Muscle layer of colon (tissue), 2 donors: ENCODE measurements at regions not wholly inside any gene's neighbourhood (a gene's known extent, or its start where the extent isn't known, plus 50 kb on each side); places are given as distances from the start of the nearest gene placed in this dataset.

Experiments used
- H3K27ac ChIP-seq: one replicate; pipeline ENCODE4 v1.7.0; 2013; ENCODE audit warnings: low read depth, mild to moderate bottlenecking, low read length, moderate library complexity
- H3K27me3 ChIP-seq, 2 donors: one replicate each; pipeline ENCODE4 v1.7.0; 2013; ENCODE audit warnings: low read length in 2 of 2, mild to moderate bottlenecking in 2 of 2; ENCODE audit not compliant: insufficient read depth in 2 of 2, control insufficient read depth in 1 of 2
- H3K36me3 ChIP-seq: one replicate; pipeline ENCODE4 v1.7.0; 2013; ENCODE audit warnings: mild to moderate bottlenecking, low read length; ENCODE audit not compliant: insufficient read depth
- H3K4me1 ChIP-seq: one replicate; pipeline ENCODE4 v1.7.0; 2013; ENCODE audit warnings: mild to moderate bottlenecking, low read length; ENCODE audit not compliant: insufficient read depth
- H3K4me3 ChIP-seq, 2 donors: one replicate each; pipeline ENCODE4 v1.7.0; 2013; ENCODE audit warnings: low read length in 2 of 2, low read depth in 1 of 2, mild to moderate bottlenecking in 1 of 2, moderate library complexity in 1 of 2
- H3K9ac ChIP-seq: one replicate; pipeline ENCODE4 v1.7.0; 2013; ENCODE audit warnings: low read length
- H3K9me3 ChIP-seq: one replicate; pipeline ENCODE4 v1.7.0; 2013; ENCODE audit warnings: mild to moderate bottlenecking, low read length
- donor health status: abdominal sarcoma.
- donor health status: Adenocarcinoma of cecum.

DNA sequence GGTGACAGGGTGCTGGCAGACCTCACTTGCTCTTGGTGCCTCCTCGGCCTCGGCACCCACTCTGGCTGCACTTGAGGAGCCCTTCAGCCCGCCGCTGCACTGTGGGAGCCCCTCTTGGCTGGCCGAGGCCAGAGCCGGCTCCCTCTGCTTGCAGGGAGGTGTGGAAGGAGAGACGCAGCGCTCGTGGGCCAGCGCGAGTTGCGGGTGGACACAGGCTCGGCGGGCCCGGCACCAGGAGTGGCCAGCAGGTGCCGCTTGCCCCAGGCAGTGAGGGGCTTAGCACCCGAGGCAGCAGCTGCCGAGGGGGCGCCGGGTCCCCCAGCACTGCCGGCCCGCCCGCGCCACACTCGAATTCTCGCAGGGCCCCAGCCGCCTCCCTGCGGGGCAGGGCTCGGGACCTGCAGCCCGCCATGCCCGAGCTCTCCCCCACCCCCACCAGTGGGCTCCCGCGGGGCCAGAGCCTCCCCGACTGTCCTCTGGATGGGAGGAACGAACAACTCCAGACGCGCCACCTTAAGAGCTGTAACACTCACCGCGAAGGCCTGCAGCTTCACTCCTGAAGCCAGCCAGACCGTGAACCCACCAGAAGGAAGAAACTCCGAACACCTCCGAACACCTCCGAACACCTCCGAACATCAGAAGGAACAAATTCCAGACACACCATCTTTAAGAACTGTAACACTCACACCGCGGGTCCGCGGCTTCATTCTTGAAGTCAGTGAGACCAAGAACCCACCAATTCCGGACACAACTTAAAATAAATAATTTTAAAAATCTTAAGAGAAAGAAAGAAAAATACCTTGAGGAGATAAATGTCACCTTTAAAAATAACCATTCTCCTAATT lies 311.1 kb upstream of the SLC7A11 start:
- Histone ChIP-seq H3K4me1 (no peaks in the 10 kb centered on the region), H3K9me3 (no peaks in the 10 kb centered on the region), H3K36me3 (no peaks in the 10 kb centered on the region)

DNA sequence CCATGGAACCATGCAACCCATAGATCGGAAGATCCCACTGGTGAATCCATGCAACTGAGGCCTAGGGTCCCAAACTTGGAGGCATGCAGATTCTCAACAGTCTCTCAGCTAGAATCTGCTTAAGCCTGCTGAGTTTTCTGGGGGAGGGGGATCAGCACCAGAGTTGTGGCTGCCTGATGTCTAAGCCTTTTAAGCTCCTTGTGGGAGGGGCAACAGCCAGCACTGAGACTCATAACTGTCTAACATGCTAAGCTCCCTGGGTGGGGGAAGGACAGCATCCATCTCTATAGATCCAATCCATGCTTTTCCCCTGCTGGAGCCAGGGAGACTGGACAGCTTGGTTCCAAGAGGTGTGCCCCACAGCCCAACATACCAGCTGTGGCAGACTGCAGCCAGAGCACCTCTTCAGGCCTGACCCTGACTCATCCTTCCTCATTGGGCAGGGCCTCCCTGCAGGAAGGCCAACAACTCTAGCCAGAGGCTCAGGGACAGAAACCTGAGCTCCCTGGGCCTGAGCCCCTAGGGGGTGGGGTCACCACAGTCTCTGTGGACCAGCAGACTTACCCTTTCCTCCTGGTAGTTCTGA lies 300.1 kb upstream of the SLC7A11 start:
- no peaks in the 10 kb centered on the region for H3K27me3 ChIP-seq

More for the DNA sequence above, 311.1 kb upstream of the SLC7A11 start:
- Histone ChIP-seq H3K27ac (no peak overlapping the region), H3K4me3 (no peak overlapping the region), H3K9ac (no peak overlapping the region), H3K27me3 (no peaks in the 10 kb centered on the region)

DNA sequence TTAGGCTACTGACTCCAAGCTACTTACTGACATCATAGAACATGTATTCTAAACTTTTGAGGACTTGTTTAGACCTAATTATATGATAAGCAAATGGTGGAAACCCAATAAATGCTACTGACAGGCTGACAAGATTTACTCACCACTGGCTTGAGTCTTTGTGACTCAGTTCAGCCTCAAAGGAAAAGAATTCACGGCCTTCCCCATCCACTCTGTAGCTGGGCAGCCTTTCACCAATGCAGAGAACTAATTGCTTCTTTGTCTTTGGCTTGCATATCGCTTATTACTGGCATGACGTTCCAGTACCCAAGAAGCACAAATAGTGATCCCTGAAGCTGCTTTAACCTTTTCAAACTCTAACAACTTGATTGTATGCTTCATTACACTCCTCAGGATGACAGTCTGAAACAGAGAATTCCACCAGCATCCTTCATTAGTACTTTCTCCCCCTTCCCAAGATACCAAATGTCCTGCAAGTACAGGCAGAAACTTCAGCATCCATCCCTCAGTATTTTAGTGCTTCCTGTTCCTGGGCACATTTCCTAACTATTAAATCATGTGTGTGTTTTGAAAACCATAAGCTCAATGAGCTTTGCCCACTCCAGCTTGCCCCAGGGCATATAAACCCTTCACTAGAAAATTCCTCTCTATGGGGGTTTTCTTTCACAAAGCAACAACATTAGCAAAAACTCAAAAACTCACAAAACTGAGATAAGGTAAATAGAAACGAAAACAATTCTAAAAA lies 298.1 kb upstream of the SLC7A11 start:
- Histone ChIP-seq H3K27ac (no peak overlapping the region), H3K9me3 (no peaks in the 10 kb centered on the region), H3K36me3 (no peaks in the 10 kb centered on the region), H3K9ac (no peak overlapping the region), H3K4me3 (no peak overlapping the region), H3K4me1 (no peaks in the 10 kb centered on the region), H3K27me3 (no peaks in the 10 kb centered on the region)

More for the DNA sequence above, 300.1 kb upstream of the SLC7A11 start:
- no peaks in the 10 kb centered on the region for H3K4me1 ChIP-seq
- H3K36me3 ChIP-seq, result no peaks in the 10 kb centered on the region
- H3K9ac ChIP-seq, result no peak overlapping the region
- no peak overlapping the region for H3K4me3 ChIP-seq
- no peaks in the 10 kb centered on the region for H3K9me3 ChIP-seq
- H3K27ac ChIP-seq, result no peak overlapping the region

DNA sequence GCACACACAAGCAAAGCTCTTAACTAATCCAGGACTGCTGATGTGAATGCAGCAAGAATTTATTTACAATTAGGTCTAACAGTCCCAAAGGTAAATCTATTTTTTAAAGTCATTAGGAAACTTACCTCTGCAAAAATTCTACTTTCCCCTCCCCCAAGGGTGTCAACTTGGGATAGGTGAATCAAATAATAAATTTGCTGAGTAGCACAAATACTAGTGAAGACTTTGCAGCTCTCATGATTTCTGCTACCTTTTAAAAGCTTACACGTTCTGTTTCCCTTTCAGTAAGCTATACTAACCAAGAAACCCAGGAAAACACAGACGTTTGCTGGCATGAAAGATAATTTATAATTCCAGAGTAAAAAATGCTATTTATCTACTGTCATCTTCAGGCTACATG lies 296.6 kb upstream of the SLC7A11 start:
- Histone ChIP-seq H3K27me3 (no peaks in the 10 kb centered on the region), H3K36me3 (no peaks in the 10 kb centered on the region), H3K4me1 (no peaks in the 10 kb centered on the region), H3K4me3 (no peak overlapping the region), H3K9ac (no peak overlapping the region), H3K9me3 (no peaks in the 10 kb centered on the region), H3K27ac (no peak overlapping the region)

DNA sequence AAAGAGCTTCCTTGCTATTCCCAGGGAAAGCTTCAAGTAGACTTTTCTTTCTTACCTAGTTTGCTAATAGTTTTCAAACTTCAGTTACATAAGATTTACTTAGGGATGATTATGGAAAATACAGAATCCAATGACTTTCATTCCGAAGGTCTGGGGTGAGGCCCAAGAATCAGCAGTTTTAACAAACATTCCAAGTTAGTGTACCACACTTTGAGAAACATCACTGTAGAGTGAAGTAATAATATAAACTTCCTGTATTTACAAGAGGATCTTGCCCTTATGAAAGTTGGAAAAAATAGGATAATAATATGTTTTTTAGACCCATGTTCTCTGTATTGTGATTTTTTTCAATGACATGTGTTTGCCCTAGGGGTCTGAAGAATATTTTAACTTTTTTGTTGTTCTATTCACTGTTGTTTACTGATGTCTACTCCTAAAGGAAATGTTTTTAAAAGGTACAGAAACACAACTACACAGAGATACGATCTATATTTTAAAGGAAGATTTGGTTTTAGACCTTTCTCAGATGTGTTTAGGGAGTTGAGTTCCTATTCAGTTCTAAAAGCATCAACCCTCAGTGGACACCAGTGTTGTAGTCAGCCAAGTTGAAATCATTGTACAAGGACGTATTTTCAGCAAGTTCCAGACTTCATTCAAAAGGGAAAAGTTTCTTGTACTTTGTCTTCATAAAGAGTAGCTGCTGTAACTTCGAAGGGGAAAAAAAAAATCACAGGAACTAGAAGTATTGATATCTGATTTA lies 295.8 kb upstream of the SLC7A11 start:
- Histone ChIP-seq H3K4me3 (no peak overlapping the region), H3K9me3 (no peaks in the 10 kb centered on the region), H3K4me1 (no peaks in the 10 kb centered on the region), H3K27me3 (no peaks in the 10 kb centered on the region), H3K9ac (no peak overlapping the region), H3K27ac (no peak overlapping the region), H3K36me3 (no peaks in the 10 kb centered on the region)

DNA sequence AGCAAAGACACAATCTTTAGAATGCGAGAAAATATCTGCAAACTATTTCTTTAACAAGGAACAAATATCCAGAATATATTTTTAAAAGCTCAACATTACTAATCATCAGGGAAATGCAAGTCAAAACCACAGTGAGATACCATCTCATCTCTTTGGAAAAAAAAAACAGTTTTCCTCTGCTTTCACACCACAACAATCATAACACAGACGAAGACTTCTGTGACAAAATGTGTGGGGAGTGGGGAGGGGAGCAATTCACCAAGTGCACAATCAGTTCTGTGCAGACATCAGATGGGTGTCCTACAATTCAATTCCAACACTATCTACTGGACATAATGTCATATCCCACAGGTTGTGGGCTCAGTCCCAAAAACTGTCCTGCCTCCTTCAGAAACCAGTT lies 293.2 kb upstream of the SLC7A11 start:
- no peak overlapping the region for H3K4me3 ChIP-seq
- no peaks in the 10 kb centered on the region for H3K9me3 ChIP-seq

DNA sequence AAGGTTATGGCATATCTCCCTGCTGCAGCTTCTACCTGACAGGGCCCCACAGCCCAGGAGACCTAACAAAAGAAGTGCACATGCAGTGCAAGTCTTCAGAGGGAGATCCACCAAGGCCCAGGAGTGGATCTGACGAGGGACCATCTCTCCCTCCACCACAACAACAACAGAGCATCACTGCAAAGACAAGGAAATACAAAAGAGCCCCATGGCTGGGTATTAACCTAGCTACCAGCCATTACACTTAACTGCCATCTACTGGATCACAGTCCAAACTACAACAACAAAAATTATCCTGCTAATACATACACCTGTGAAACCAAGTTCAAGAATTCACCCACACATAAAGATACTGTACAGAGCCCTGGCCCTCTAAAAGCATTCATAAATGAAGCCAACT lies 280.2 kb upstream of the SLC7A11 start:
- Histone ChIP-seq H3K9me3 (no peaks in the 10 kb centered on the region), H3K27ac (no peak overlapping the region), H3K4me1 (no peaks in the 10 kb centered on the region), H3K27me3 (no peaks in the 10 kb centered on the region), H3K9ac (no peak overlapping the region), H3K36me3 (no peaks in the 10 kb centered on the region), H3K4me3 (no peak overlapping the region)

More for the DNA sequence above, 293.2 kb upstream of the SLC7A11 start:
- no peaks in the 10 kb centered on the region for H3K36me3 ChIP-seq
- H3K9ac ChIP-seq, result no peak overlapping the region
- H3K4me1 ChIP-seq, result no peaks in the 10 kb centered on the region
- no peaks in the 10 kb centered on the region for H3K27me3 ChIP-seq
- no peak overlapping the region for H3K27ac ChIP-seq

DNA sequence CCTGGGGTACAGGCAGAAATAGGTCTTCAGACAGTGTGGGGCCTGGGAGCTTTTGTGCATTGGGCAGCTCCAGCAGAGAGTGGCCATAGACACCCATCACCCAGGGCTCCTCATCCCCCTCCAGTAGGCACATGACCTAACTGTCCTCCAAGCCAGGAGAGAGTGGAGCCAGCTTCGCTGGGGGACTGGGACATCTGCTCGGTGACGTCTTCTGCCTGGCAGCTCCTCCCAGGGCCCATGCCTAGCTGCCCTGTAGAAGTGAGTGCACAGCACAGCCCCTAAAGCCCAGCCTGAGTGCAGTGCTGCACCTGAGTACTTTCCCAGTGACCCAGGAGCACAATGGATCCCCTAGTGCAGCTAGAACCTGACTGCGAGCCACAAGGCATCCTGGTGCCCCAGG lies 279.7 kb upstream of the SLC7A11 start:
- Histone ChIP-seq H3K27ac (no peak overlapping the region), H3K27me3 (no peaks in the 10 kb centered on the region), H3K4me1 (no peaks in the 10 kb centered on the region), H3K9me3 (no peaks in the 10 kb centered on the region), H3K36me3 (no peaks in the 10 kb centered on the region), H3K4me3 (no peak overlapping the region), H3K9ac (no peak overlapping the region)

DNA sequence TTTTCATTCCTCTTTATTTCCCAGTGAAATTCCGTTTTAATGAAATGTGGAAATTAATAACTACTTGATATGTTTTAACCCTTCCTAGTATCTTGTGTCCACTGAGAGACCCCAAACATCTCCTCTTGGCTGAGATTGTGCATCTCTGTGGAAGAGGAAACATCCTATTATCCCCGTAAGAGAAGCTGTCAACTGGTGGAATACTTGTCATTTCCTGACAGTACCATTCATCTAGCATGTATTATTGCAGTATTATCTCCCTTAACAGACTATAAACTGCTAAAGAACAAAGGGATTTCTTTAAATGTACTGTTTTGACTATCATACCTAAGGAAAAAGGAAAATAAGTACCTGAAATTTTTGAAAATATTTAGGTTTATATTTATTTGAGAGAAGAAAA lies 277.3 kb upstream of the SLC7A11 start:
- Histone ChIP-seq H3K9ac (no peak overlapping the region), H3K36me3 (no peaks in the 10 kb centered on the region), H3K27ac (no peak overlapping the region), H3K4me1 (no peaks in the 10 kb centered on the region), H3K4me3 (no peak overlapping the region), H3K27me3 (no peaks in the 10 kb centered on the region), H3K9me3 (no peaks in the 10 kb centered on the region)

DNA sequence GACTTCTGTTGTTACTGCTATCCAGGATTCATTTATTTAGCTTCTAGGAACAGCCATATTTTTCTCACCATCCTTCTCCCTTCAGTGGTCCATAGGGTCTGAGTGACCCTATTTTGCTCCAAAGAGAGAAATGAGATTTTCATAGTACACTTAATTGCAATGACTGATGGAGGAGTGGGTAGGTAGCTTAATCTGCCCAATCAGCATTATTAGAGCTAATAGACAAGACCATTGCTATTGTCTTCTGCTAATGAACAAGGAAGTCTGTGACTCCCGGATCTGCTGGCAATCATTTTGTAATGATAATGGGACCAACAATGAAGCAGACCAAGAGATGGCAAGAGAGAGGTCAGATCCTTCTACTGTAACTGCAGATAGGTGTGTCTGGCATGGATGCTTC lies 271.4 kb upstream of the SLC7A11 start:
- Histone ChIP-seq H3K4me1 (no peaks in the 10 kb centered on the region), H3K27me3 (no peaks in the 10 kb centered on the region), H3K9me3 (no peaks in the 10 kb centered on the region), H3K9ac (no peak overlapping the region), H3K27ac (no peak overlapping the region), H3K36me3 (no peaks in the 10 kb centered on the region), H3K4me3 (no peak overlapping the region)

DNA sequence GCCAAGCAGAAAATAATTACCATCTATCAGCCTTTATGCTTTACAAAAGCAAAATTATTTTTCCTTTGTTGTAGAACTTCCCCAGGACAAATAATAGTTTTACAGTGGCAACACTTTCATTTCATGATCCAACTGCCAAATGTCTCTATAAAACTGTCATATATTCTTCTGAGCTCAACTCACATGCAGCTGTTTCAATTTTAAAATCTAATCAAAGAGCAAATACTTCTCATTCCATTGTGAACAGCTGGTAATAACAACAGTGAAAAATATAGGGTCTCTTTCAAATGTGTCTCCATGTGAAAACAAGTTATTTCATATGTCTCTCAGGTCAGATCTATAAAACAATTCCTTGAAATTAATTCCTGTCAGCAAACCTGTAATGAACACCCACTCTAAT lies 270.6 kb upstream of the SLC7A11 start:
- H3K27me3 ChIP-seq, result no peaks in the 10 kb centered on the region
- H3K36me3 ChIP-seq, result no peaks in the 10 kb centered on the region
- H3K4me3 ChIP-seq, result no peak overlapping the region
- H3K9me3 ChIP-seq, result no peaks in the 10 kb centered on the region
- H3K4me1 ChIP-seq, result no peaks in the 10 kb centered on the region
- H3K9ac ChIP-seq, result no peak overlapping the region
- H3K27ac ChIP-seq, result no peak overlapping the region
